Posterior cingulate gyrus (tissue), 11 donors: ENCODE measurements at regions not wholly inside any gene's neighbourhood (a gene's known extent, or its start where the extent isn't known, plus 50 kb on each side); places are given as distances from the start of the nearest gene placed in this dataset.
"Not testable (repeated sequence)": the region's sequence is repeated elsewhere in the genome, so short reads cannot be mapped to it uniquely, and the experiment has no call there.

ENCODE experiments used
- DNase-seq, 10 donors: peaks; one replicate each; pipeline versions ENCODE4 v3.0.0 to v3.0.0-alpha.2; 2020 to 2021; ENCODE audit warnings: mixed read lengths in 3 of 10
- intact Hi-C: fragments of 100-400 bp; cut with DNase I; formaldehyde crosslinking; loops from one replicate; pipeline ENCODE4 v1.15.1; 2023

- intact Hi-C loops = no loop called here
- no peak for DNase-seq
These were observed 988.3 kb downstream of the TLE1 start for GRCh38 chr9:80701061-80701460.

GRCh38 chr9:80699511-80699998 is 989.8 kb downstream of the TLE1 start:
- intact Hi-C loops = no loop called here
- no peak for DNase-seq

GRCh38 chr9:80698725-80699410 is 990.5 kb downstream of the TLE1 start:
- intact Hi-C loops = no loop called here
- no peak for DNase-seq

- intact Hi-C loops = no loop called here
- DNase-seq = no peak
These were observed 996.6 kb downstream of the TLE1 start for GRCh38 chr9:80692751-80693150.

GRCh38 chr9:80691229-80691628 is 998.1 kb downstream of the TLE1 start:
- intact Hi-C loops = no loop called here
- no peak for DNase-seq

- DNase-seq = no peak
- intact Hi-C loops = no loop called here
These were observed 998.9 kb downstream of the TLE1 start for GRCh38 chr9:80690349-80690939.

- intact Hi-C loops = no loop called here
- DNase-seq = no peak
These were observed 1009.4 kb downstream of the TLE1 start for GRCh38 chr9:80679916-80680315.

- DNase-seq = no peak
- intact Hi-C loops = no loop called here
These were observed 1010.4 kb downstream of the TLE1 start for GRCh38 chr9:80678906-80679305.

GRCh38 chr9:80673496-80673895 is 1015.9 kb downstream of the TLE1 start:
- DNase-seq = no peak
- intact Hi-C loops = no loop called here

GRCh38 chr9:80665479-80665878 is 1023.9 kb downstream of the TLE1 start:
- intact Hi-C loops = no loop called here
- DNase-seq = no peak

- intact Hi-C loops = no loop called here
- DNase-seq = no peak
These were observed 1024.8 kb downstream of the TLE1 start for GRCh38 chr9:80664327-80665210.

- DNase-seq = peak in 3 of 10 donors; percentile 44 to 73 (median 68)
- intact Hi-C loops = not testable (repeated sequence)
These were observed 1029.6 kb downstream of the TLE1 start for GRCh38 chr9:80659751-80660150.

- intact Hi-C loops = no loop called here
These were observed 1038.3 kb downstream of the TLE1 start for GRCh38 chr9:80651044-80651443.

GRCh38 chr9:80649496-80649895 is 1039.9 kb downstream of the TLE1 start:
- intact Hi-C loops = no loop called here
- peak in 1 of 10 donors; percentile 56 for DNase-seq

More at GRCh38 chr9:80651044-80651443, 1038.3 kb downstream of the TLE1 start:
- peak in 3 of 10 donors; percentile 9 to 38 (median 15) for DNase-seq

- DNase-seq = peak in 1 of 10 donors; percentile 31
- intact Hi-C loops = no loop called here
These were observed 1040.3 kb downstream of the TLE1 start for GRCh38 chr9:80649001-80649420.

GRCh38 chr9:80648336-80648735 is 1041.0 kb downstream of the TLE1 start:
- intact Hi-C loops = no loop called here

GRCh38 chr9:80646211-80646610 is 1043.1 kb downstream of the TLE1 start:
- DNase-seq = no peak
- intact Hi-C loops = no loop called here

More at GRCh38 chr9:80648336-80648735, 1041.0 kb downstream of the TLE1 start:
- no peak for DNase-seq

- DNase-seq = peak in 1 of 10 donors; percentile 48
- intact Hi-C loops = no loop called here
These were observed 1045.3 kb downstream of the TLE1 start for GRCh38 chr9:80644044-80644443.

- intact Hi-C loops = no loop called here
These were observed 1054.3 kb downstream of the TLE1 start for GRCh38 chr9:80635065-80635464.

GRCh38 chr9:80632041-80632440 is 1057.3 kb downstream of the TLE1 start:
- DNase-seq = no peak
- intact Hi-C loops = no loop called here

More at GRCh38 chr9:80635065-80635464, 1054.3 kb downstream of the TLE1 start:
- no peak for DNase-seq

- intact Hi-C loops = no loop called here
- DNase-seq = no peak
These were observed 1050.7 kb downstream of the TLE4 start for GRCh38 chr9:80622508-80622907.
